Prostate gland (tissue), 2 donors: ENCODE measurements at regions not wholly inside any gene's neighbourhood (a gene's known extent, or its start where the extent isn't known, plus 50 kb on each side); places are given as distances from the start of the nearest gene placed in this dataset.

Source experiments
- DNase-seq: peaks from one replicate; pipeline ENCODE4 v3.0.0-alpha.2; 2019; ENCODE audit warnings: low spot score
- H3K27ac ChIP-seq, 2 donors: fragments of 200-600 bp; sonication (generic); 2 replicates each; pipeline ENCODE4 v1.5.1; 2017 to 2019
- H3K27me3 ChIP-seq: fragments of 200-600 bp; sonication (generic); replicated peaks from 2 replicates; pipeline ENCODE4 v1.5.1; 2019; ENCODE audit not compliant: insufficient read depth
- H3K36me3 ChIP-seq, 2 donors: fragments of 200-600 bp; sonication (generic); 1 replicate in 1 of 2; 2 replicates in 1 of 2; pipeline versions ENCODE4 v1.5.1 to v1.8.1; 2017 to 2019
- H3K4me1 ChIP-seq: fragments of 200-600 bp; sonication (generic); replicated peaks from 2 replicates; pipeline ENCODE4 v1.5.1; 2019
- H3K4me3 ChIP-seq, 2 donors: fragments of 200-600 bp; sonication (generic); 2 replicates each; pipeline ENCODE4 v1.5.1; 2017 to 2019
- H3K9me3 ChIP-seq: fragments of 200-600 bp; sonication (generic); 2 replicates; pipeline ENCODE4 v1.5.1; 2017
- POLR2A ChIP-seq: fragments of 450-650 bp; IDR thresholded peaks from one replicate; pipeline ENCODE4 v1.6.1; 2016; ENCODE audit warnings: antibody characterized with exemption, mild to moderate bottlenecking
- POLR2AphosphoS5 ChIP-seq: sonication (generic); formaldehyde crosslinking; IDR thresholded peaks from one replicate; pipeline ENCODE4 v1.6.1; 2017; ENCODE audit warnings: antibody characterized with exemption
- WGBS: methylation state at CpG from one replicate; pipeline ENCODE4 v1.1.5; 2018; 5-methylcytosine and 5-hydroxymethylcytosine counted together
- intact Hi-C: fragments of 100-400 bp; cut with DNase I; formaldehyde crosslinking; loops from one replicate; pipeline ENCODE4 v1.14.2; 2022
- TF ChIP-seq, protein P1 (sequence below), 4 experiments: fragments of 200-600 bp in 2 of 4; fragments of 450-650 bp in 2 of 4; sonication (generic) in 2 of 4; IDR thresholded peaks; 1 replicate in 3 of 4; 2 replicates in 1 of 4; pipeline ENCODE4 v1.5.1; 2016 to 2019; ENCODE audit warnings: antibody characterized with exemption in 4 of 4, mild to moderate bottlenecking in 2 of 4, moderate library complexity in 2 of 4

DNA sequence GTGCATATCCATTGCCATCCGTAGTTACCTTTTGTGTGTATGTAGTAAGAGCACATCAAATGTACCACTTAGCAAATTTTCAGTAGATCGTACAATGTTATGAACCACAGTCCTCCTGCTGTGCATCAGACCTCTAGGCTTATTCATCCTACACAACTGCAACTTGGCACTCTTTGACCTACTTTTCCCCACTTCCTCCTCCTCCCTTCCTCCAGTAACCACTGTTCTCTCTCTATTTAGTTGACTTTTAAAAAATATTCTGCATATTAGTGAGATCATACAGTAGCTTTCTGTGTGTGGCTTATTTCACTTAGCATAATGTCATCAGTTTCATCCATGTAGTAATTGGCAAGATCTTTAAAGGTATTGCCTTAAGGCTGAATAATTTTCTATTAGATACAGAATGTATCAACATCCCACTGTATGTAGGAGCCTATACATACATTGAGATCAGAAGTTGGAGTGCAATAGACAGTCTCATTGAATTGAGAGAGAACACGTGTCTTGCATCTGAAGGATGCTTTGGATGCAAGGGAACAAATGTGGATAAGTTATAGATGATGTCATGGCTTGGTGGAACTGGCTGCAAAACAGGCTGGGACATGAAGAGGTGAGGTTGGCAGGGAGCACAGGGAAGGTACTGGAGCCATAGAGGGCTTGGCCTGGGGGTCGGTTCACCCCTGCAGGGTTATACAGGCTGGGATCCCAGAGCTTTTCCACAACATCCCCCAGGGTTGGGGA is 83.0 kb upstream of the FAM180A start:
- DNase-seq, result no peak
- WGBS, result 49% methylated on average over 4 of the region's 4 CpGs
- H3K27ac ChIP-seq, result no peak overlapping the region
- intact Hi-C loops, result no loop called here
- H3K9me3 ChIP-seq, result no peaks in the 10 kb centered on the region
- no peak overlapping the region for H3K4me3 ChIP-seq
- TF ChIP-seq POLR2AphosphoS5, result no peak
- no peak for TF ChIP-seq POLR2A
- TF ChIP-seq, protein P1, sequence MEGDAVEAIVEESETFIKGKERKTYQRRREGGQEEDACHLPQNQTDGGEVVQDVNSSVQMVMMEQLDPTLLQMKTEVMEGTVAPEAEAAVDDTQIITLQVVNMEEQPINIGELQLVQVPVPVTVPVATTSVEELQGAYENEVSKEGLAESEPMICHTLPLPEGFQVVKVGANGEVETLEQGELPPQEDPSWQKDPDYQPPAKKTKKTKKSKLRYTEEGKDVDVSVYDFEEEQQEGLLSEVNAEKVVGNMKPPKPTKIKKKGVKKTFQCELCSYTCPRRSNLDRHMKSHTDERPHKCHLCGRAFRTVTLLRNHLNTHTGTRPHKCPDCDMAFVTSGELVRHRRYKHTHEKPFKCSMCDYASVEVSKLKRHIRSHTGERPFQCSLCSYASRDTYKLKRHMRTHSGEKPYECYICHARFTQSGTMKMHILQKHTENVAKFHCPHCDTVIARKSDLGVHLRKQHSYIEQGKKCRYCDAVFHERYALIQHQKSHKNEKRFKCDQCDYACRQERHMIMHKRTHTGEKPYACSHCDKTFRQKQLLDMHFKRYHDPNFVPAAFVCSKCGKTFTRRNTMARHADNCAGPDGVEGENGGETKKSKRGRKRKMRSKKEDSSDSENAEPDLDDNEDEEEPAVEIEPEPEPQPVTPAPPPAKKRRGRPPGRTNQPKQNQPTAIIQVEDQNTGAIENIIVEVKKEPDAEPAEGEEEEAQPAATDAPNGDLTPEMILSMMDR (IDR thresholded peaks at IDR 0.05), result no peak
- H3K27me3 ChIP-seq, result no peaks in the 10 kb centered on the region
- H3K36me3 ChIP-seq, result no peaks in the 10 kb centered on the region
- H3K4me1 ChIP-seq, result no peaks in the 10 kb centered on the region

GRCh38 chr7:135828604-135829003 is 80.0 kb upstream of the FAM180A start:
- Histone ChIP-seq H3K4me3 (no peak overlapping the region), H3K36me3 (no peaks in the 10 kb centered on the region), H3K27ac (no peak overlapping the region), H3K9me3 (no peaks in the 10 kb centered on the region), H3K27me3 (no peaks in the 10 kb centered on the region), H3K4me1 (no peaks in the 10 kb centered on the region)
- no peak for DNase-seq
- 84% methylated on average over 9 of the region's 9 CpGs for WGBS
- TF ChIP-seq, protein P1 (IDR thresholded peaks at IDR 0.05), result no peak
- TF ChIP-seq POLR2A, result no peak
- TF ChIP-seq POLR2AphosphoS5, result no peak
- intact Hi-C loops, result no loop called here

GRCh38 chr7:135827391-135827790 is 78.8 kb upstream of the FAM180A start:
- Histone ChIP-seq H3K4me3 (no peak overlapping the region), H3K9me3 (no peaks in the 10 kb centered on the region), H3K36me3 (no peaks in the 10 kb centered on the region), H3K27ac (no peak overlapping the region), H3K4me1 (no peaks in the 10 kb centered on the region), H3K27me3 (no peaks in the 10 kb centered on the region)
- TF ChIP-seq POLR2AphosphoS5 (no peak), POLR2A (no peak)
- TF ChIP-seq, protein P1 (IDR thresholded peaks at IDR 0.05), result no peak
- no peak for DNase-seq
- intact Hi-C loops, result no loop called here
- WGBS, result 61% methylated on average over 2 of the region's 2 CpGs

GRCh38 chr7:135825406-135825805 is 76.8 kb upstream of the FAM180A start:
- no peak for DNase-seq

More at GRCh38 chr7:135825406-135825805, 76.8 kb upstream of the FAM180A start:
- Histone ChIP-seq H3K36me3 (no peaks in the 10 kb centered on the region), H3K4me1 (no peaks in the 10 kb centered on the region), H3K9me3 (no peaks in the 10 kb centered on the region), H3K27me3 (no peaks in the 10 kb centered on the region), H3K27ac (no peak overlapping the region), H3K4me3 (no peak overlapping the region)
- TF ChIP-seq POLR2A (no peak), POLR2AphosphoS5 (no peak)
- TF ChIP-seq, protein P1 (IDR thresholded peaks at IDR 0.05), result no peak
- 88% methylated on average over 9 of the region's 9 CpGs for WGBS
- intact Hi-C loops, result no loop called here
